ENCODE measurements at regions not wholly inside any gene's neighbourhood (a gene's known extent, or its start where the extent isn't known, plus 50 kb on each side); places are given as distances from the start of the nearest gene placed in this dataset.

GRCh38 chr7:42475082-42475481, 238.1 kb upstream of the GLI3 start:
- no peak for DNase-seq
- TF ChIP-seq, protein P1, sequence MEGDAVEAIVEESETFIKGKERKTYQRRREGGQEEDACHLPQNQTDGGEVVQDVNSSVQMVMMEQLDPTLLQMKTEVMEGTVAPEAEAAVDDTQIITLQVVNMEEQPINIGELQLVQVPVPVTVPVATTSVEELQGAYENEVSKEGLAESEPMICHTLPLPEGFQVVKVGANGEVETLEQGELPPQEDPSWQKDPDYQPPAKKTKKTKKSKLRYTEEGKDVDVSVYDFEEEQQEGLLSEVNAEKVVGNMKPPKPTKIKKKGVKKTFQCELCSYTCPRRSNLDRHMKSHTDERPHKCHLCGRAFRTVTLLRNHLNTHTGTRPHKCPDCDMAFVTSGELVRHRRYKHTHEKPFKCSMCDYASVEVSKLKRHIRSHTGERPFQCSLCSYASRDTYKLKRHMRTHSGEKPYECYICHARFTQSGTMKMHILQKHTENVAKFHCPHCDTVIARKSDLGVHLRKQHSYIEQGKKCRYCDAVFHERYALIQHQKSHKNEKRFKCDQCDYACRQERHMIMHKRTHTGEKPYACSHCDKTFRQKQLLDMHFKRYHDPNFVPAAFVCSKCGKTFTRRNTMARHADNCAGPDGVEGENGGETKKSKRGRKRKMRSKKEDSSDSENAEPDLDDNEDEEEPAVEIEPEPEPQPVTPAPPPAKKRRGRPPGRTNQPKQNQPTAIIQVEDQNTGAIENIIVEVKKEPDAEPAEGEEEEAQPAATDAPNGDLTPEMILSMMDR (IDR thresholded peaks at IDR 0.05), result no peak
- no peak for TF ChIP-seq POLR2A (IDR thresholded peaks at IDR 0.05)
- H3K4me3 ChIP-seq, result no peak overlapping the region
- no peaks in the 10 kb centered on the region for H3K4me1 ChIP-seq
- no peak overlapping the region for H3K27ac ChIP-seq
- H3K36me3 ChIP-seq, result no peaks in the 10 kb centered on the region
- H3K9me3 ChIP-seq, result no peaks in the 10 kb centered on the region
- no peaks in the 10 kb centered on the region for H3K27me3 ChIP-seq

DNA sequence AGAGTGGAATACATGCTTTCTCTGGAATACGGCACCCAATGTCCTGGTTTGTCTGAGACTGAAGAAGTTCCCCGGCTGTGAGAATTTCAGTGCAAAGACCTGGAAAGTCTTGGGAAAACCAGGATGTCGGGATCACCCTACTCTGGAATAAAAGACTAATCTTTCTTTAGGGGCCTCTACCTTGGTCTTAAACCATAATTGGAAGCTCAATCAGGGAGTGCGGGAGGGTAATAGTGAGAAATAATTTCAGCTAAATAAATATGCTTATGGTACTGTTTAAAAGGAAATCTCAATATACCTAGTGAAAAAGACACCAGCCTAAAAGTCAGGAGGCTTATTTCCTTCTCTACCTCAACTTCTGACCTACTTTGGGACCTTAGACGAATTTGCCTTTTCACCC, 236.1 kb upstream of the GLI3 start:
- Histone ChIP-seq H3K27ac (no peak overlapping the region), H3K27me3 (no peaks in the 10 kb centered on the region), H3K36me3 (no peaks in the 10 kb centered on the region), H3K4me1 (no peaks in the 10 kb centered on the region), H3K4me3 (no peak overlapping the region), H3K9me3 (no peaks in the 10 kb centered on the region)
- TF ChIP-seq, protein P1 (IDR thresholded peaks at IDR 0.05), result no peak
- no peak for TF ChIP-seq POLR2A (IDR thresholded peaks at IDR 0.05)
- DNase-seq, result no peak

DNA sequence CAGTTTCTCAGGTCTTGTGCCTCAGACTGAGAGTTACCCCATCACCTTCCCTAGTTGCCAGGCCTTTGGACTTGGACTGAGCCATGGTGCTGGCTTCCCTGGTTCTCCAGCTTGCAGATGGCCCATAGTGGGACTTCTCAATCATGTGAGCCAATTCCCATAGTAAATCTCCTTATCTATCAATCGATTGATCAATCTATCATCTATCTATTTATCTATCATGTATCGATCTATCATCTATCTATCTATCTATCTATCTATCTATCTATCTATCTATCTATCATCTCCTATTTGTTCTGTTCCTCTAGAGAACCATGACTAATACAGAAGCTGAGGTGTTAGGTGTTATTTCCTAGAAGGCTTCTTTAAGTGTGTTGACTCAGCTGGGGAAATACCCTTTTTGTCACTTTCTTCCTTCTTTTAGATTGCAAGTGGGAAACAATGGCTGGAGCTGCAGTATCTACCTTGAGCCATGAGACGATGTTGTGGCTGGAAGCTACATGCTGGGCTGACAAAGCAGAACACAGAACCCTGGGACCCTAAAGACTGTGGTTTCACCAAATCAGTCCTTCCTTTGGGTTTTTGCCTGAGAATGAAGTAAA, 234.7 kb upstream of the GLI3 start:
- no peak overlapping the region for H3K4me3 ChIP-seq
- no peaks in the 10 kb centered on the region for H3K4me1 ChIP-seq
- H3K36me3 ChIP-seq, result no peaks in the 10 kb centered on the region
- H3K27ac ChIP-seq, result no peak overlapping the region
- DNase-seq, result no peak
- H3K27me3 ChIP-seq, result no peaks in the 10 kb centered on the region
- H3K9me3 ChIP-seq, result no peaks in the 10 kb centered on the region
- TF ChIP-seq, protein P1 (IDR thresholded peaks at IDR 0.05), result no peak
- TF ChIP-seq POLR2A (IDR thresholded peaks at IDR 0.05), result no peak

DNA sequence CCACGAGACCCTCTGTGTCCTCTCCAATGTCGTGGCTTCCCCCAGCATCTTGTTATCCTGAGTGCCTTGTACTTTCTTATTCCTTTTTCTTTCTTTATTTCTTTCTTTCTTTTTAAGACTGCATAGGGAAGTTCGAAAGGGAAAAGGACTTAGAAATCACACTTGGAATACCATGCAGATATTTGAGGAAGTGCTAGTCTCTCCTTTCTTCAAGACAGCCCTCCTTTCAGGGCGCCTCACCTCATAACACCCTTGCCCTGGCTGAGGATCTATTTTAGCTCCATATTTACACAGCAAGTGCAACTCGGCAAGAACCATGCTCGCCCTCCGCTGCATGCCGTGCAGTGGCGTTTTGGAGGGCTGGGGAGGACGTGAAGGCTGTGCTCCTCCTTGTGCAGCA, 232.3 kb upstream of the GLI3 start:
- Histone ChIP-seq H3K27me3 (no peaks in the 10 kb centered on the region), H3K36me3 (no peaks in the 10 kb centered on the region), H3K4me1 (no peaks in the 10 kb centered on the region), H3K4me3 (no peak overlapping the region), H3K9me3 (no peaks in the 10 kb centered on the region), H3K27ac (no peak overlapping the region)
- TF ChIP-seq POLR2A (IDR thresholded peaks at IDR 0.05), result no peak
- TF ChIP-seq, protein P1 (IDR thresholded peaks at IDR 0.05), result no peak
- DNase-seq, result no peak

- Histone ChIP-seq H3K4me1 (no peaks in the 10 kb centered on the region), H3K4me3 (no peak overlapping the region), H3K27ac (no peak overlapping the region), H3K9me3 (no peaks in the 10 kb centered on the region), H3K27me3 (no peaks in the 10 kb centered on the region), H3K36me3 (no peaks in the 10 kb centered on the region)
- TF ChIP-seq POLR2A (IDR thresholded peaks at IDR 0.05), result no peak
- TF ChIP-seq, protein P1 (IDR thresholded peaks at IDR 0.05), result no peak
- no peak for DNase-seq
Measured at GRCh38 chr7:42468471-42468870, 231.5 kb upstream of the GLI3 start.

DNA sequence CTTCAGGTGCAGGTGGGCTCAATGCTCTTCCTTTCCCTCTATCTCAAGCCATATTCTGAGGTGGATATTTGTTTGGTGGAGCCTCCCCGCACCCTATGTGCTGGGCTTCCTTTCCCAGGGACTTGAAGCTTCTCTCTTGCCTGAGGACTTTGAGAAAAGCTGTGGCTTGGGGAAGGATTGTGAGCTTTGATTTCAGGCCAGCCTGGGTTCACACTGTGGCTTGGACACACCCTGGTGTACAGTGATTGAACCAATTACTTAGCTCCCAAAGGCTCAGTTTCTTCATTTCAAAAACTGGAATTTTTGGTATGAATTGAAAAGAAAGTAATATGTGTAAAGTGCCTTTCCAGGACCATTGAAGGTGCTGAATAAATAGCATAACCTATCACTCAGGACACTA, 224.5 kb upstream of the GLI3 start:
- Histone ChIP-seq H3K27ac (no peak overlapping the region), H3K9me3 (no peaks in the 10 kb centered on the region), H3K4me1 (no peaks in the 10 kb centered on the region), H3K27me3 (no peaks in the 10 kb centered on the region), H3K4me3 (no peak overlapping the region), H3K36me3 (no peaks in the 10 kb centered on the region)
- DNase-seq, result no peak
- TF ChIP-seq, protein P1 (IDR thresholded peaks at IDR 0.05), result no peak
- no peak for TF ChIP-seq POLR2A (IDR thresholded peaks at IDR 0.05)

Measured in Peyer's patch (tissue), 4 donors.